Erythroblast (primary cell): ENCODE measurements at regions not wholly inside any gene's neighbourhood (a gene's known extent, or its start where the extent isn't known, plus 50 kb on each side); places are given as distances from the start of the nearest gene placed in this dataset.

ENCODE experiments used
- GATA1 ChIP-seq: IDR thresholded peaks from 2 replicates; pipeline ENCODE4 v1.6.1; 2011; ENCODE audit warnings: low read depth, mild to moderate bottlenecking, control low read depth, low read length, moderate library complexity
- POLR2A ChIP-seq: IDR thresholded peaks from 2 replicates; pipeline ENCODE4 v1.6.1; 2011; ENCODE audit warnings: mild to moderate bottlenecking, low read length

DNA sequence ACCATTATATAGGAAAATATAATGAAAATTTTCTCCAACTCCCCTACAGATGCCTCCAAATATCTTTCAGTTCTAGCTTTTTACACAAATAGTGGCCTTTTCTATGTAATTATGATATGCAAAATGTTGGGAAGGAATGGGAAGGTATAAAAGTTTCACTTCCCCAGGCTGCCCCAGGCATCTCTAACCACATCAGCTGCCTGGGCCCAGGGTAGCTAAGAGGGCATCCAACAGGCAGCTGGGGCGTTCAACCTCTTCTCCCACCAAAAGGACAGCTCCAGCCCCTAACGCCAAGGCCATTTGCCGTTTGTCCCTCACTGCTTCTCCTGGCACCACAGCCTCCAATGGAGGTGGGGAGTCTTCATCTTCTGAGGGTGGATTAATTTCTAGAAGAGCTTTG lies 188.1 kb upstream of the TSC22D2 start:
- no peak for TF ChIP-seq POLR2A
- no peak for TF ChIP-seq GATA1
